B cell (primary cell): ENCODE measurements at regions not wholly inside any gene's neighbourhood (a gene's known extent, or its start where the extent isn't known, plus 50 kb on each side); places are given as distances from the start of the nearest gene placed in this dataset.

Experiments used
- EZH2 ChIP-seq: IDR thresholded peaks from 2 replicates; pipeline ENCODE4 v1.6.1; 2012; ENCODE audit warnings: borderline replicate concordance, low read depth, mild to moderate bottlenecking, moderate library complexity, low read length; ENCODE audit not compliant: insufficient read depth, poor library complexity, severe bottlenecking
- TF ChIP-seq, protein P1 (sequence below): fragments of 200-600 bp; IDR thresholded peaks from one replicate; pipeline ENCODE4 v1.8.0; 2022; ENCODE audit warnings: antibody characterized with exemption, mild to moderate bottlenecking

DNA sequence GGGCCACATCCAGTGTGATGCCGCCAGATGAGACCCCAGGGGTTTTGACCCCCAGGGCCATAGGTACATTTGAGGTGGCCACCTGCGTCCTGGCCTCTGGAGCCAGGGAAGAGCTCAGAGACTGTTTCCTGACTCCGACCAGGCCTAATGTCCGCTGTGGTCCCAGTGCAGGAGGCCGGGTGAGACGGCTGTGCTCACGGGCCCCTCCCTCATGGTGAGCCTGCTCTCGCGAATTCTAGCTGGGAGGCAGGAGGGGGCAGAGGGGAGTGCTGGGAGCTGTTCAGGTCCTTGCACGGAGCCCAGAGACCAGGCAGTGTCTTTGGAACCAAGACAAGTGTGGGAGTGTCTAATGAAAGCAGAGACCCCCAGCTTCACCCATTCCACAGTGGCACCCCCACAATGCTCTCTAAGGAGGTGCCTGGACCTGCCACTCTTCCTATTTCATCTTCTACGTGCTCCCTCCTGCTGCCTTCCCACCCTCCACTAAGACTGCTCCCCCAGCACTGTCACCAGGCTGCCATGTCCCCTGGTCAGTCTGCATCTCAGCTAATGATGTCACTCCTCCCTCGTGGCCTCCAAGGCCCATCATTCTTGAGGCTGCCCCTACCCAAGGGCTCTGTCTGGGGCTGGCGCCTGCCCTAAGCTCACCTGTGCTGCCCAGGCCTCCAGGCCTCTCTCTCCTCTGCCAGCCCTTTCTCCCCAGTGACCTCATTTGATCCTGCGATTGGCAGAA lies 256.3 kb upstream of the C1orf174 start:
- TF ChIP-seq, protein P1, sequence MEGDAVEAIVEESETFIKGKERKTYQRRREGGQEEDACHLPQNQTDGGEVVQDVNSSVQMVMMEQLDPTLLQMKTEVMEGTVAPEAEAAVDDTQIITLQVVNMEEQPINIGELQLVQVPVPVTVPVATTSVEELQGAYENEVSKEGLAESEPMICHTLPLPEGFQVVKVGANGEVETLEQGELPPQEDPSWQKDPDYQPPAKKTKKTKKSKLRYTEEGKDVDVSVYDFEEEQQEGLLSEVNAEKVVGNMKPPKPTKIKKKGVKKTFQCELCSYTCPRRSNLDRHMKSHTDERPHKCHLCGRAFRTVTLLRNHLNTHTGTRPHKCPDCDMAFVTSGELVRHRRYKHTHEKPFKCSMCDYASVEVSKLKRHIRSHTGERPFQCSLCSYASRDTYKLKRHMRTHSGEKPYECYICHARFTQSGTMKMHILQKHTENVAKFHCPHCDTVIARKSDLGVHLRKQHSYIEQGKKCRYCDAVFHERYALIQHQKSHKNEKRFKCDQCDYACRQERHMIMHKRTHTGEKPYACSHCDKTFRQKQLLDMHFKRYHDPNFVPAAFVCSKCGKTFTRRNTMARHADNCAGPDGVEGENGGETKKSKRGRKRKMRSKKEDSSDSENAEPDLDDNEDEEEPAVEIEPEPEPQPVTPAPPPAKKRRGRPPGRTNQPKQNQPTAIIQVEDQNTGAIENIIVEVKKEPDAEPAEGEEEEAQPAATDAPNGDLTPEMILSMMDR: no peak
- TF ChIP-seq EZH2: no peak
